NCI-H345 treated with DMSO at 0.1 percent for 48 hours (cell line): ENCODE measurements at regions not wholly inside any gene's neighbourhood (a gene's known extent, or its start where the extent isn't known, plus 50 kb on each side); places are given as distances from the start of the nearest gene placed in this dataset.
"Not testable (repeated sequence)": the region's sequence is repeated elsewhere in the genome, so short reads cannot be mapped to it uniquely, and the experiment has no call there.

Experiments used
- DNase-seq: peaks from one replicate; lab custom pipeline; 2025; ENCODE audit not compliant: unreplicated experiment; lab: John Stamatoyannopoulos, UW

DNA sequence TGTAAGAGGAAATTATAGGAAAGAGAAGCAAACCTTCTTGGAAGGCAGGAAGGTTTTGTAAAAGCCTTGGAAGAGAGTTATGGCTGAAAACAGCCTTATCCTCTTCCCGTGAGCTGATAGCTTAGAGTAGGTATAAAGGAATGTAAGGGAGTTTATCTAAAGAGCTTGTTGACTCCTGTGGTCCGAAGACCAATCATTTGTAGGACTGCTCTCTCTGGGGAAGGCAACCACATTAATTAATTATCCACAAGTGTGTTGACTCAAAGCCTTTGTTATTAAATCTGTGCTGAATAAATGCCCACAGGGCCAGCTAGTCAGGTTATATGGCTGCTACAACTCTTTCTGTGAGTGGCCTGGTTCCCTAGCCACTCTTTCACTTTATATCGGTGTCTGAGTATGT, 452.1 kb upstream of the RASGRP1 start:
- no peak for DNase-seq

- DNase-seq: no peak
Observed at GRCh38 chr15:39018966-39019365, 454.4 kb upstream of the RASGRP1 start.

GRCh38 chr15:39021341-39021740, 456.7 kb upstream of the RASGRP1 start:
- no peak for DNase-seq

- DNase-seq: no peak
Observed at GRCh38 chr15:39022532-39023305, 458.1 kb upstream of the RASGRP1 start.

DNA sequence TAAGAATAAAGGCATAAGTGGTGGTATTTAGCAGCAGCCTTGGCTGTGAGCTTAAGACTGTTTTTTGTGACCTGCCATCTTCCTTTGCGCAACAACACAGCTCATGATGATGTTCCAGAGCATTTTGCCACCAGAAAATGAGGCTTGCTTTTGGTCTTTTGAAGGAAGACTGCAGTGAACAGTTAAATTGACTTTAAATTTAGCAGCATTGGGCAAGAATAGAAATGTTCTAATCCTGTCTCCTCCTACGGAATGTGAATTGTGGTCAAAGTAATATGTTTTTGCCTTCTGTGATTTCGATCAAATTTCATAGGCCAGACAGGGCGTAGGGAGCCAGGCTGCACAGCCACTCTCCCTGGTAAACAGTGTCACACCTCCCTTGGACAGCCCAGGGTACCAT, 460.7 kb upstream of the RASGRP1 start:
- no peak for DNase-seq

DNA sequence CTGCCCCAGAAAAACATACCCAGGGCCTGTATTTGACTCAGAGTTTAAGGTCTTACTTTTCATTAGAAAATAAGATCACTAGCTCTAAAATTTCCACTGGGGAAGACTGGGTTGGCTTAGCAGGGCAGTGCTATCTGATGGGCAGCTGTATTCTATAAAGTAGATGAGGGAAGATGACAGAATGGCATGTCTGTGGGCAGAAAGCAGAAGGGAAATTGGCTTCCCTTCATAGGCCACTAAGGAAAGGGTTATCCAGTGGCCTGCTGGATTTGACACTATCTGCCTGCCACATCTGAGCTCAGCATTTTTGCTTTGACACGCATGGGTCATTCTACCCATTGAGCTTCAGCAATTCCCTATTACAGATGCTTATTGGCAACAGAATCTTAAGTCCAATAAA, 461.3 kb upstream of the RASGRP1 start:
- no peak for DNase-seq

- no peak for DNase-seq
Observed at GRCh38 chr15:39028069-39028468, 463.5 kb upstream of the RASGRP1 start.

DNA sequence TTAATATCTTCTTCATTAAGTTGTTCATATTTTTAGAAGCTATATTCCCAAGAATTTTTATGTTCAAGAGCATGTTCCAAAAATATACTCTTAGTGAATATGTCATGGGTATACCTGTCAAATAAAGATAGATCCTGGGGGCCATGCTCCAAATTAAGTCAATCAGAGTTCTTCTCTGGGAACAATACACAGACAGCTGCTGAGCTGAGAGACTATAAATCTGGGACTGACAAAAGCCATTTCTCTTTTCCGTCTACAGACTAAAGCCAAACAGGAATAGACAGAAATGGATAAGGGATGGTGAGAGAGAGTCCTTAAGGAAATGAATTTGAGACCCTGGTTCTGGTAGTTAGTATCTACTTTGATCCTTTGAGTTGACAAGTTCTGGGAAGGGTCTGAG, 465.1 kb upstream of the RASGRP1 start:
- DNase-seq: no peak

GRCh38 chr15:39030291-39031070, 465.9 kb upstream of the RASGRP1 start:
- DNase-seq: no peak

GRCh38 chr15:39031596-39031995, 467.0 kb upstream of the RASGRP1 start:
- DNase-seq: no peak

DNA sequence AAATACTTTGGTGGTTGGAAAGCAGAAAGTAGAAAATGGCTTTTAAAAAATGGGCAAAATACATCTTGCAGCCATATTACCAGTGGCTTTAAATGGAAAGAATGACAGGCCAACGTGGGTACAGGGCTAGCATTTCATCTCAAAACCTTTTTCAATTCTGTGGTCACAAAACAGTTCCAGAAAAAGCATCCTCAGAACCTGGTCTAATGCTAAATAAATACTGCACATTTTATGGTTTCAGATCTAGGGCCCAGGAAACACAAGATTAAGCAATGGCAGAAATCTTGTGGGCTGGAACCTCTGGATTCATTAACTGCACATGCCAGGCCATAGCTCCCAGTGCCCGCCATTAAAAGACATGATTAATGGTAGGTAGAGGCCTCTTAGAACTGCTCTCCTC, 470.2 kb upstream of the RASGRP1 start:
- no peak for DNase-seq

GRCh38 chr15:39037611-39038010, 473.0 kb upstream of the RASGRP1 start:
- not testable (repeated sequence) for DNase-seq

- peak; percentile 26 for DNase-seq
Observed at GRCh38 chr15:39040861-39041260, 476.2 kb upstream of the RASGRP1 start.

- DNase-seq: no peak
Observed at GRCh38 chr15:39041979-39042495, 477.4 kb upstream of the RASGRP1 start.

DNA sequence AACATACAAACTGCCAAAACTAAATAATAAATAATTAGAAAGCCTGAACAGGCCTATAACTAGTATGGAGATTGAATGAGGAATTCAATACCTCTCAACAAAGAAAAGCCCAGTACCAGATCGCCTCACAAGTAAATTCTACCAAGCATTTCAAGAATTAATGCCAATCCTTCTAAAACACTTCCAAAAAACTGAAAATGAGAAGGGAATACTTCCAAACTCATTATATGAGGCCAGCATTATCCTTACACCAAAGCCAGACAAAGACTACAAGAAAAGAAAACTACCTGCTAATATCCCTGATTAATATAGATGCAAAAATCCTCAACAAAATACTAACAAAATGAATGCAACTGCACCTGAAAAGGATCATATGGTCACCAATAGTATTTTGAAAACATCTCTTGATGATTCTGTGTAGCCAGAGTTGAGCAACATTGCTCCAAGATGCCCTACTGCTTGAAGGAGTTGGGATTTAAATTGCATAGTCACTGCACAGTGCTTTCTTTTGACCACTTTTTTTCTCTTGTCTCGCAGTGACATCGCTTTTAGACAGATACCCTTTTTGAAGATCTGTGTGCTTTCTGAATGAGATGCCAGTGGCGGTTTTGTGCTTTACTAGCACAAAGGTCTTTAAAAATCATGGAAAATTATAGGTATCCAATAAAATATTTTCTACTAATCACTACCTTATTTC, 487.2 kb upstream of the RASGRP1 start:
- no peak for DNase-seq

- DNase-seq: no peak
Observed at GRCh38 chr15:39052323-39052705, 487.7 kb upstream of the RASGRP1 start.

DNA sequence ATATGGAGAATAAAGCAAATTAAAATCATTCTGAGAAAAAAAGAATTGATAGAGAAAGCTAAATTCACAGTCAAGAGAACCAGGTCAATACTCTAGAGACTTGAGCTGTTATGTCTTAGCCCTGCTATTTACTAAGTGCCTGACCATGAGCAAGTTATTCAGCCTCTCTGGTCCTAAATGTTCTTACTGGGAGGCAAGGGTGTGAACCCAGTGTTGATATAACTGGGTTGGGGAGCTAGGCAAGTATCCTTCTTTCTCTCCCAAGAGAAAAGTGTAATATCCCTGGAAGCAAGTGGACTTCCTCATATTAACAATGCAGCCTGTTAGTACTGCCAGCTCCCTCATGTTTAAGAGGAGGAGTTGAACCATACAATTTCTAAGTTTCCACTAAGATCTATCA, 488.9 kb upstream of the RASGRP1 start:
- no peak for DNase-seq

- DNase-seq: no peak
Observed at GRCh38 chr15:39054128-39054732, 489.6 kb upstream of the RASGRP1 start.

GRCh38 chr15:39056357-39056756, 491.7 kb upstream of the RASGRP1 start:
- no peak for DNase-seq

DNA sequence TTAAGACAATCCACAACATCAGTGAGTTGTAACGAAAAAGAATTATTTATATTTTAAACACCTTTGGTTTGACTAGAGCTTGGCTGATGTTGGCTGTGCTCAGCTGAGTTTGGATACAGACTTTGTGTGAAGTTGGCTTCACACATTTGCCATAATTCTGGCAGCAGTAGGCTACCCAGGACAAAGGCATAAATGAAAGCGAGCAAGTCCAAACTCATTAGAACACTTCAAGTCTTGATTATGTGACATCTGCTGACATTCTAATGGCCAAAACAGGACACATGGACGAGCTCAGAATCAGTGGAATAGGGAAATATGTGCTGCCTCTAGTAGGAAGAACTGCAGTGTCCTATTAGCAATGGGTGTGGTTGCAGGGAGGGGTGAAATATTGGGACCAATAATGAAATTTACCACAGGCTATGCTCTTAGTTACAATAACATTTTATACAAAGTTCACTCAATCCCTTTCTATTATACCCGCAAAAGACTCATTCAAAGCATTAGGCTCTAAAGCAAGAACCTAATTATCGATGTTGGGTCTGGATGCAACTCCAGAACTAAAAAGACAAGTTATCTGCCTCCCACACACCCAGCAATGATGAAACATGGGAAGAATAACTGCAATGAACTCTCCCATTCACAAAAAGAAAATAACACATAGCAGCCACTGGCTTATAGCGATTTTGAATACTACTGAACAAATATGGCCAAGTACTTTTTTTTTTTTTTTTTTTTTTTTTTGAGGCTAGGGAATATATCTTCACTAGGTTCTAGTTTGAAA, 493.9 kb upstream of the RASGRP1 start:
- DNase-seq: no peak
